Activated CD4-positive, alpha-beta T cell treated with anti-CD3 and anti-CD28 coated beads, Interleukin-2, amount 50 U/mL, for 24 hours (primary cell): ENCODE measurements at regions not wholly inside any gene's neighbourhood (a gene's known extent, or its start where the extent isn't known, plus 50 kb on each side); places are given as distances from the start of the nearest gene placed in this dataset.

Experiments used
- DNase-seq, 2 donors: peaks; one replicate each; pipeline ENCODE4 v3.0.0-alpha.2; 2020; ENCODE audit warnings: low read depth in 1 of 2, low spot score in 1 of 2

- DNase-seq, result no peak
Observed at GRCh38 chr5:3944930-3945329, 349.3 kb downstream of the IRX1 start.

GRCh38 chr5:3948838-3949237 lies 353.2 kb downstream of the IRX1 start:
- DNase-seq, result no peak

- no peak for DNase-seq
Observed at GRCh38 chr5:3954199-3954598, 358.6 kb downstream of the IRX1 start.

DNA sequence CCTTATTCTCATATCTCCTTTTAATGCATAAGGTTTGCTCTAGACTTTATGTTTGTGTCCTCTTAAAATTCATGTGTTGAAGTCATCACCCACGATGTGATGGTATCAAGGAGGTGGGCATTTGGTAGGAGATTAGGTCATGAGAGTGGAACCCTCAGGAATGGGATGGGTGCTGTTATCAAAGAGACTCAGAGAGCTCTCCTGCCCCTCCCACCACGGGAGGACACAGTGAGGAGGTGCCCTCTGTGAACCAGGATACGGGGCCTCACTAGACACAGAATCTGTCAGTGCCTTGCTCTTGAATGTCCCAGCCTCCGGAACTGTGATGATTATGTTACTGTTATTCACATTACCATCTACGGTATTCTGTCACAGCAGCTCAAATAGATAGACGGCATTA lies 359.0 kb downstream of the IRX1 start:
- no peak for DNase-seq

DNA sequence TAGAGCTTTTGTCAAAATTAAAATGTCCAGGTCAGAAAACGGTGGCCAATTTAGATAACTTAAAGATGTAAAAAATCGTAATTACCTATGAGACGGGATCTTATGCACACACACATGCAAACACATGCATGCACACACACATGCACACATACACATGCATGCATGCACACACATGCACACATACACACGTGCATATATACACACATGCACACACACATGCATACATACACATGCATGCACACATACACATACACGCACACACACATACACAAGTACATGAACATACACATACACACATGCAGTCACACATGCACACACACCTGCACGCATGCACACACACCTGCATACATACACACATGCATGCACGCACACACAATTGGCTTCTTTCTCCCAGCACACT lies 362.0 kb downstream of the IRX1 start:
- DNase-seq, result no peak

DNA sequence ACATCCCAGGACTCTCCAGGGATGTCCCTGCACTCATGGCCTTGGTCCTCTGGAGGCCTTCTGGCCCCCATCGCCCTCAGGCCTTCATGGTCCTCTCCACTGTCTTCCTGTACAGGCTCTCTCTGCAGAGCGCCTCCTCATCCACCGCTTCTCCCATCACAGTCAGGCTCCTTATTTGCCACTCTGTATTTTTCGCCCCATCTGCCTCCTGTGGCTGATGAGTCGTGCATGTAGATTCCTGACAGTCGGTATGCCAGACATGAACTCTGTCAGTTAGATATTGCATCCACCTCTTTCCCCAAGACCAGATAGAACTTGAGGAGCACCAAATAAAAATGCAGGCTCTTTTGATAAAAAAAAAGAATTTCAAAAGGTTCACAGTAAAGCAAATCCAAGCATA lies 362.8 kb downstream of the IRX1 start:
- DNase-seq, result no peak

GRCh38 chr5:3962113-3962512 lies 366.5 kb downstream of the IRX1 start:
- no peak for DNase-seq

DNA sequence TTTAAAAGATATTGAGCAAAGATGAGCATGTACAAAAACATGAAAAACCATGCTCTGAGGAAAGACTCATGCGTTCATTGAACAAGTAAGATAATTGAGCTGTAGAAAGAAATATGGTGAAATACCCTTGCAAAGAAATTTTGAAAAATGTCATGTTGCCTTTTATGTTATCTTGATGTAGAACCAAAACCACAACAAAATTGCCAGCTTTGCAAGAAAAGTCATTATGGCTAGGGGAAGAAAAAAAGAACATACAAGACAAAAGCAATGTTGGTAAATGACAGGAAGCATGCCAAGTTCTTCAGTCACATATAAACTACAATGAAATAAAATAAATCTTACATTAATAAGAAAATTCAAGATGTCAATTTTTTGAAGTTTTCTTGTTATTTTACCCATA lies 368.0 kb downstream of the IRX1 start:
- DNase-seq, result no peak

DNA sequence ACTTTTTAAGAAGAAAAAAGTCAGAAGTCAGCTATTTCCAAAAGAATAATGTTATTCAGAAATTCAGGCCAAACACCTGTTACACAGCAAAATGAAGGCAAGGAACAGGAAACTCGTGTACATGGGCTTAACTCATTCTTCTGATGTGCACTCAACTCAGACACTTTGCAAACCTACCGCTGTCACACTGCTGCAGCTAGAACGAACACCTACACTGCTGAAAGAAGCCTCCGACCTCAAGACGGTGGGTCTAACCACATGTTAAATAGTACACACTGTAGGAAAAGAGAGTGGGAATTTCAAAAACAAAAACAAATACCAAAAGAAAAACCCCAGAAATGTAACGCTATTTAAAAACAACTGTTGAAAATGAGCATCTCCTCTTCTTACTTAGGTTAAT lies 384.5 kb downstream of the IRX1 start:
- no peak for DNase-seq

- no peak for DNase-seq
Observed at GRCh38 chr5:3987867-3988266, 392.2 kb downstream of the IRX1 start.

- DNase-seq, result no peak
Observed at GRCh38 chr5:3993856-3994473, 398.3 kb downstream of the IRX1 start.

- DNase-seq, result no peak
Observed at GRCh38 chr5:3994628-3995027, 399.0 kb downstream of the IRX1 start.

DNA sequence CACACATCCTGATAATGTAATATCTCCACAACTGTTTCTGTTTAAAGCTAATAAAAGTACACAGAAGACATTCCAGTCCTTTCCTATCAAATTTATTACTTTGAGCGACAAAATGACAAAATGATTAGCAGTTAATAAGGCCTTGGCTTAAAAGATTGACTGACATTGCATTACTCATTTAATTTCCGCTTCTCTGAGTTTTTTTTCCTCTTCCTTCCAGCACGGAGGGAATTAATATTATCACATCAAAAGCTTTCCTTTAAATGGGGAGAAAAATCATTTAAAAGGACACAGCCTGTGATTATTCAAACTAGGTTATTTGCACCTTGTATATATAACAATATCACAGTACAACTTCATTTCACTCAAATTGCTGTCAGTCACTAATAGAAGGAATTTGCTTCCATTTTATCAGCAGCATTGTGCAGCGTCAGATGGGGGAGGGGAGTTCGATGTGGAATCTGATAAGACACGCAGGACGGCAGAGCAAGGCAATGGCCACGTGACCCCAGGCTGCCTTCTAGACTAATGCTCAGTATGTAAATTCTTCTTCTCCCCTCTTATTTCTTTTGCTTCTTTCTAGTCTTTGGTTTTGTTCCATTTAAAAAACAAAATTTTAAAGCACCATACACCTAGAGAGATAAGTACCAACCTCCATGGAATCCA lies 400.5 kb downstream of the IRX1 start:
- no peak for DNase-seq

DNA sequence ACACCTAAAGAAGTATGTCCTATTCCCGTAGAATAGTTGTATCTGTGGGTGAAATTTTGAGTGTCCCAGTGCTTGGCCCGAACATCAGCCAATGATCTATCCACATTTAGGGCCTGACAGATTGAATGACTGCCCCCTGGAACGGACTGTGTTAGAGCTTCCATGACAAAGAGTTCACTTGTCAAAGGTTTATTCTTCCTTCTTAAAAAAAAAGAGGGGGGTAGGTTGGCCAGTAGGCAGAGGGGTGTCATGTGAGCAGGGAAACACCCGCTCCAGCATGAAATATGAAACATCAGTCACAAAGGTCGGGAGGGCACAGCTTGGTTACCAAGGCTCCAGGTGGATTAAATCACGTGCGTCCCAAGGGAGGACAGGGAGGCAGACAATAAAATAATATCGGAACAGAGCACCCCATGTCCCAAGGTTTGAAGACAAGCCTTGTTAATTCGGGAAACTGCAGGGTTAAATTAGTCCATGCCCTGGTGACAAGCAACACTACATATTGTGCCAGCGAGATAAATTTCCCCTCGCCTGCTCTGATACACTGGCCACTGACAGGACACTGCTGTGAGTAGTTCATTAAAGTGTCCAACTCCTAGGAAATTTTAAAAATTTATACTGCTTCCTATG lies 401.2 kb downstream of the IRX1 start:
- no peak for DNase-seq

DNA sequence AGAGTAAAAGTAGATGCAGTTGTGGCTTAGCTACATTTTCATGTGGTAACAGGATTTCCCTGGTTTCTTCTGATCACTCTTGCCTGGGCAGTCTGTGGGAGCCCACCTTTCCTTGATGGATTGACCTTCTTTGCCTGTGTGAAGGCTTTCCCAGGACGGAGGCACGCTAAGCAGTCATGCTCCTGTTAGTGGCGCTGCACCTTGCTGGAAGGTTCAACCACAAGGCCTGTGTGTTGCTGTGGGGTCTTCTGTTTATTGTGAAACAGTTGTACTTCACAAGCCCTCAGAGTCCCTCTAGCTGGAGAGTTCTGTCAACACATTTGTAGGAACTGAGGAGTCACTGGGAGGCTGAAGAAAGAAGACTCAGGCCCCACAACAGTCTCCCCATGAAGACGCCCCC lies 402.0 kb downstream of the IRX1 start:
- no peak for DNase-seq

DNA sequence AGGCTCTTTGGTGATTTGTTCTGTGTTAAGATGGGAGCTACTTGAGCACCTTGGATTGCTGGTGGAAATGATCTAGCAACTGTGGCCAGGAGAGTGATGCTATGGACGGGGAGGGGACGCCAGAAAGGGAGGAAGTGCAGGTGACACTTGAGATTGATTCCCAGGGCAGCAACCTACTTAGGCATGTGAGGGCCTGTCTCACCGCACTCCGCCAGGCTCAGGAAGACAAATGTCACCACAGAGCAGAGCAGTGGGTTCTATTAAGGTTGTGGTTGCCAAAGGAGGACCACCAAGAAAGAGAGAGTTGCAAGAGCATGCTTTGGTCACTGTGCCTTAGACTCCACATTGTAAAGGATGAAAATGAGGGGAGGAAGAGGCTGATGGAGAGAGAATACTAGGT lies 404.3 kb downstream of the IRX1 start:
- no peak for DNase-seq

DNA sequence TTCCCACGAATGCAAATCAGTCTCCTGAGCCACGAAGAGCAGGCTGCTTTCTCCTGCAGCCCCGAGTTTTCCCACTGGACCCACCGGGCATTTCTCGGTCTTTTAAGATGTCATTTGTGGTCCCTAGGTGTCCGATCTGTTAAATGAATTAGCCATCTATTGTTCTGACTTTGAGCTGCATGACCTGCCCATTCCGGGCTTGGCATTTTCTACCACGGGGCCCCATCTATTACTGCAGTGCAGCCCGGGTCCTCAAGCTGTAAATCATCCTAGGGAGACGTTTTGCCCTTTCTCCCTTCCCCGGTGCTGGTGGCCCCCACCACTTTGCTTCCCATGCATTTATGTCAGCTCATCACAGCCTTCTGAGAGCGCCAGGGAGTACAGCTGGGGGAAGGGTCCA lies 405.4 kb downstream of the IRX1 start:
- DNase-seq, result no peak

DNA sequence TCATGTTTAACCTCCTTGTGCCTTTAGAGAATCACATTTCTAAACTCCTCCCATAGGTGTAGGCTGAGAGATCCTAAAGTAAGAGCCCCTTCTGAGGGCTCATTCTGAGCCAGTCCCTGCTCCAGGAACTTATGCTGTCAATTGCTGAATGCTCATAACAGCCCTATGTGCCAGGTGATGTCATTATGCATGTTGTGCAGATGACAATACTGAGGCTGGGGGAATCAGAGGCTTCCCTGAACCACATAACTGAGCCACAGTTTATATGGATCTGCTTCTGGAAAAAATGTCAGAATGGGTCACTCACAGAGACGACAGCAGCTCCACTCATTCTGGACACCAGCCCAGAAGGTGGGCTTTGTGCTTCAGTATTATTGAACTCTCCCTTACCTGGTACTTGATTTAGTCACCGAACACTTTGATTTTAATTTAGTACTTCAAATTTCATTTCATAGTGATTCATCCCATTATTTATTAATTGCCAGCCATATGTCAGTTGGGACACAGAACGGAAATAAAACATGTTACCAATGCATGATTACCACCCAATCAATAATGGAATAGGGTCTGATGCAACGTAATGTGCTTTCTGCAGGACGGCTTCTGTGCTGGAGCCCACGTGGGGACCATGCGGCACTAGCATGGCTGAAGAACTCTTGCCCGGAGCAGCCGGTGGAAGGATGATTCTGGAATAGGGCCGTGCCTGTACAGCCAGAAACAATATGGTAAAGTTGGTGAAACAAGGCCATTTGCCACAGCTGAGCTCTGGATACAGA lies 406.3 kb downstream of the IRX1 start:
- no peak for DNase-seq

GRCh38 chr5:4005335-4005734 lies 409.7 kb downstream of the IRX1 start:
- DNase-seq, result no peak

- DNase-seq, result no peak
Observed at GRCh38 chr5:4007001-4007400, 411.4 kb downstream of the IRX1 start.

- DNase-seq, result no peak
Observed at GRCh38 chr5:4011943-4012342, 416.3 kb downstream of the IRX1 start.
